GM18511 (cell line): ENCODE measurements at regions not wholly inside any gene's neighbourhood (a gene's known extent, or its start where the extent isn't known, plus 50 kb on each side); places are given as distances from the start of the nearest gene placed in this dataset.

Experiments used
- ATAC-seq: cut with Tn5 transposase; IDR thresholded peaks from one replicate; pipeline ENCODE4 v1.9.1; 2021; ENCODE audit warnings: mild to moderate bottlenecking, moderate library complexity; ENCODE audit not compliant: unreplicated experiment

DNA sequence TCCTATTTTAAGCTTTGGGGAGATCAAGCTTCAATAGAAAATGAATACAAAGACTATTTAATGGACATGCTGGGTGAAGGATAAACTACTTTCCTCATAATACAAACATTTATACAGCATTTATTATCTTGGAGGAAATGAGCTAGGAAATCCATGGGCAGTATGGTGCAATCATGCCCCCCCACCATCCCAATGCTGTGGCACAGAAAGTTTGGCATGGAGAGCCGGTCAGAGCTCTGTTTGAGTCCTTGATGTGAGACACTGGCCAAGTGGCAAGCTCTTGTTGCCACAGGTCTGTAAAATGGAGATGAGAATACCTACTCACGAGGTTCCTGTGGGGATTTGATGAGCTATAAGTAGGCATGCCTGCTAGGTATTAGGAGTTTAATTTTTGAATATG lies 120.6 kb downstream of the MAB21L3 start:
- no peak for ATAC-seq

DNA sequence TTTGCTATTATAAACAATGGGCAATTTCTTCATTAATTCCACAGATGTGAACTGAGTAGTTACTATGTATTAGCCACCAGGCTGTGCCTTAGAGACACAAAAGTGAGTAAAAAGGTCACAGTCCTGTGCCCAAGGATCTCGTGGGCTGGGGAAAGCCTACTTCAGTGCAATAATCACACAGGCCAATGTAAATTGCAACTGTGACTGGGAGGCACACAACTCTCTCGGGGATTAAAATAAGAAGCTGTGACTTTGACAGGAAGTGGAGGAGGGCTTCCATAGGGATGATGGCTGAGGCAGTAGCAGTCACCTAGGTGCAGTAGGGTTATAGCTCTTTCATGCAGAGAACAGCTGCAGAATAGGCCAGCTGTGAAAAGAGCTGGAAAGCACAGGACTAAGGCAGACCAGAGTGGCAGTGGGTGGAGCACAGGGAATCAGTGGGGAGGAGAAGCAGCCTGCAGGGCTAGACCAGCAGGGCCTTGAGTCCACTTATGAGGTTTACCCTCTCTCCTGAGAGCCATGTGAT lies 121.9 kb downstream of the MAB21L3 start:
- ATAC-seq = peak; percentile 80

DNA sequence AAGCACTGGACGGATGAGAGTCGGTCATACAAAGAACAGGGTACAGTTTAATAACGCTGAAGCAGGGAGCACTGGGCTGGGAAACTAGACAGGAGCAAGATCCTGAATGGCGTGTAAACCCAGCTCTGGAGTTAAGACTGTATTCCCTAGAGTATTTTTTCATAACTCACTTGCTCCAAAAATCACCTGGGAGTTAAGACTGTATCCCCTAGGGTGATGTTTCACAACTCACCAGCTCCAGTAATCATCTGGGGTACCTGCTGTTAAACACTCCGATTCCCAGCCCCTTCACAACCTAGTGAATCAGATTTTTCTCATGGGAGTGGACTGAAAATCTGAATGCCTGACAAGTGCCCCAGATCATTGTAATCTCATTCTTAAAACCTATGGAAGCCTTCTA lies 123.2 kb downstream of the MAB21L3 start:
- ATAC-seq = no peak

DNA sequence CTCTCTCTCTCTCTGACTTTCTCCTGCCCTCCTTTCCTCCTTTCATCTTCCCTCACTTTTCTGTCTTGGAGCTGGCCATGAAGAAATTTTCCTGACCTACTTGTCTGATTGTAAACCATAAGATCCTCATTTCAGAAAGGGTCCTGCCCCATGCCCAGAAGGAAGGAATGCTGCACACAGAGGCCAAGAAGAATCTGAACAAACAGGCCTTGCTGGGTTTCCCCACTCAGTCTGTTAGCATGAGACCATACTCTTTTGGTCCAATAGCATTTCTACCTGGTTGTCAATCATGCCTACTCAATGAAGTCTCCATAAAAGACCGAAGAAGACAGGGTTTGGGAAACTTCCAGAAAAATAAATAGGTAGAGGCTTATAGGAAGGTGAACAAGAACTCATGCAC lies 128.7 kb downstream of the MAB21L3 start:
- no peak for ATAC-seq

DNA sequence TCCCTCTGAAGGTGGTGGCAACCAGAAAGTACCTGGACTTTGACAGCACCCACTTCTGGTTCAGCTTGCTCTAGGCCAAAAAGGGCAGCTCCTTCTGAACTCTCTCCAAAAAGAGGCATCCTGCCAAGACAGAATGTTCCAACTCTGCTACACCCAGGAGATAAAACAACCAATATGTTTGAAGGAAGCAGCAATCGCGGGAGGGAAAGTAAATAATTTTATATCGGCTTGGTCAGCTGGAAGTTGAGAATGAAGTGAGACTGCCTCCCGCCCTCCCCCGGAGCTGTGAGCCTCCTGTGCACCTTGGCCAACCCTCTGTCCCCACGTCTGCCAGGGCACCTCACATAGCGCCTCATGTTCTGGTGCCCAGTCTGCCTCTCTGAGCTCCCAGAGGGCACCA lies 130.3 kb upstream of the ATP1A1 start:
- ATAC-seq = no peak

DNA sequence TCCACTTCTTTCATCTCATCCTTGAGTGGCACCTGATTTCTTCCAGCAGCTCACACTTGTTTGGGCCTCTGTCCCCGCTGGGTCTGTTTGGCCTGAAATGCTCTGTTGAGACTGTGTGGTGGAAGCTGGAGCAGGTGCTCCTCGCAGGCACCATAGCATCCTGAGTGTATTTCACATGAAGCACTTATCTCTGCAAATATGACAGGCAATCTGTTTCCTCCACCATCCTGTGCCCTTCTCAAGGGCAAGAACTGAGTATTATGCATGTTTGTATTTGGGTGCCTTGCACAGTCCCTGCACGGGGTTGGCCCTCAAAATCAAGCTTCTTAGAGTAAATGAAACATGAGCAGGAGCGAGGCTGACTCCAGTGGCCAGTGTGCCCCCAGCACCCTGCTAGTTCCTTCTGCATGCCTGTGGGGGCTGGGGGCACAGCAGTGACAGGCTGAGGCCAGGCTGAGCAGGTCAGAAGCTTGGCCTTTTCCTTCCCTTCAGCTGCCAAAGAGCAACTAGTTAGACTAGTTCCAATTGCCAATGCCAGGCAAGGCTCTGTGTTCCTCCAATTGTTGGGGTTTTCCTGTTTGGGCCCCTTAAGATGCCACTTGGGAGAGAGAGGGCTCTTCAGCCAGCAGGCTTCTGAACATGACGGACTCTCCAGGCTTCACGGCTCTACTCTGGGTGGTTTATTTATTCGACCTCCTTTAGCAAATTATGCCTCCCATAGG lies 129.6 kb upstream of the ATP1A1 start:
- ATAC-seq = no peak

DNA sequence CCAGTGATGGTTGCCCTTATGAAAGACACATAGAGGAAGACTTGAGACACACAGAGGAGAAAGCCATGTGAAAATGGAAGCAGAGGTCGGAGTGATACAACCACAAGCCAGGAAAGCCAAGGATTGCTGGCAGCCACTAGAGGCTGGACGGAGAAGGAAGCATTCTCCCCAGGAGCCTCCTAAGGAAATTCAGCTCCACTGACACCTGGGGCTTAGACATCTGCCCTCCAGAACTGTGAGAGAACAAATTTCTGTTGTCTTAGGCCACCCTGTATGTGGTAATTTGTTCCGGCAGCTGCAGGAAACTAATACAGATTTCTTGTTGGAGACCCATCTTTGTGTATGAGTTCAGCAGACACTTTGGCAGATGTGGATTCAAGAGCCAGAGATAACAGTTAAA lies 126.9 kb upstream of the ATP1A1 start:
- no peak for ATAC-seq

DNA sequence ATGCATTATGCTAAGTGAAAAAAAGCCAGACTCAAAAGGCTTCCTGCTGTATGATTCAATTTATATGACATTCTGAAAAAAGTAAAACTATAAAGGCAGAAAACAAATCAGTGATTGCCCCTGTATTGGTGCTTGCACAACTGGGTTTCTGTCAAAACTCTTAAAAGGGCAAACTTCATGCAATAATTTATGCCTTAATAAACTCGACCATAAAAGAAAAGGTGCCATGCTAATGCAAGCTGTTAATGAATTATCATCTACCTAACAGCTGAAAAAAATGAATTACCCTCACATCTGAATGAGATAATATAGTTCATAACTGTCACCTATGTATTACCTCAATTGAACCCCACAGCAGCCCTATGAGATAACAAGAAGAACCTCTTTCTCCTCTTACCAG lies 120.8 kb upstream of the ATP1A1 start:
- no peak for ATAC-seq

DNA sequence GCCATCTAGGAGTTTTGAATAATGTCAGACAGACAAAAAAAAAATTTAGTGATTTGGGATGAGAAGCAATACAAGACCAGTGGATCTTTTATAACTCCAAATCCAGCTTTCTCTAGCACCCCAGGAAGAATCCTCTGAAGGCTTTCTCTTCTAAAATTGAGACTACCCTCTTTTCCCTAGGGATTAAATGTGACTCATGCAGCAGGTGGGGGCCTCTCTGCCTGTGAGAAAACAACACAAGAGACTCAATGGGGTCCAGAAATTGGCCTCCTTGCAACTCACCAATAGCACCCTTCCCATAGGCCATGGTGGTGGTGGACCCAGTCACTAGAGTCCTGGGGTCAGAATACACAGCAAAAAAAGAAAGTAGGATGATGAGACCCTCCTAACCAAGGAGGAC lies 120.3 kb upstream of the ATP1A1 start:
- ATAC-seq = no peak

DNA sequence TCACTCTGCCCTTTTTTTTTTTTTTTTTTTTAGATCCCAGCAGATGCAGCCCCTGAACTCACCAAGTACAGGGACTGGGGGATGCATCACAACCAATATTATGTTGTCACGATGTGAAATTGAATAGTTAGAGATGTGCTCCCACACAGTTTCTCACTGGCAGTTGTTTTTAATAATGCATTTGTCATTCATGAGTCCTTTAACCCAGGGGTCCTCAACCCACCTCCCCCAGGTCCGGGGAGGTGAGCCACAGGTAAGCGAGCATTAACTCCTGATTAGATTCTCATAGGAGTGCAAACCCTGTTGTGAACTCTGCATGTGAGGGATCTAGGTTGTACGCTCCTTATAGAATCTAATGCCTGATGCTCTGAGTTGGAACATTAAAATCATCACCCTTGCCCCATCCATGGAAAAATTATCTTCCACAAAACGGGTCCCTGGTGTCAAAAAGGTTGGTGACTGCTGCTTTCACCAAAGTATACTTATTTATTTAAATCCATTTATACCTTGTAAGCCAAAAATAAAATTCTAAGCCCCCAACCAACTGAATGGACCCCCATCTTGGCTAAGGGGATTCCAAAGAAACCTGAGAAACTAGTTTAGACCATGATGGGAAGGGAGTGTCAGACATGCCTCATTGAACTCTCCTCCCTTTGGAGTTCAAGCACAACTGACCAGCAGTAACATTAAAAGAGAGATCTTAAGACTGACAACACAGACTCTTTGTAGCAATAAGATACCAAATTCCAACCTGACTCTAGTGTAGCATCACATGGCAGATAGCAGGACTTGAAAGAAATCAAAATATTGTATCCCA lies 119.3 kb upstream of the ATP1A1 start:
- no peak for ATAC-seq

DNA sequence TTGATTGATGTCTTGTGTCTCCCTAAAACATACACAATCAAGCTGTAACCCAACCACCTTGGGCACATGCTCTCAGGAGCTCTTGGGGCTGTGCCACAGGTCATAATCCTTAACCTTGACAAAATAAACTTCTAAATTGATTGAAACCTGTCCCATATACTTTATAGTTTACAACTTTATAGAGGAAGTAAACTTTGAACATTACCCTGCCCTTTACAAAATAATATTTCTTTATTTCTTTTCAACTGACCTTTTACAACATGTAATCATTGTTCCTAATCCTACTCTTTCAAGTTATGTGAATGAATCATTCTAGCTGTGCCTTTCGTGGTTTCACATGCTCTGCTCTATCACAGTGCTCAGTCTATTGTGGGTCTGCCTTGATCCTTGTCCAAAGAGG lies 118.3 kb upstream of the ATP1A1 start:
- no peak for ATAC-seq

DNA sequence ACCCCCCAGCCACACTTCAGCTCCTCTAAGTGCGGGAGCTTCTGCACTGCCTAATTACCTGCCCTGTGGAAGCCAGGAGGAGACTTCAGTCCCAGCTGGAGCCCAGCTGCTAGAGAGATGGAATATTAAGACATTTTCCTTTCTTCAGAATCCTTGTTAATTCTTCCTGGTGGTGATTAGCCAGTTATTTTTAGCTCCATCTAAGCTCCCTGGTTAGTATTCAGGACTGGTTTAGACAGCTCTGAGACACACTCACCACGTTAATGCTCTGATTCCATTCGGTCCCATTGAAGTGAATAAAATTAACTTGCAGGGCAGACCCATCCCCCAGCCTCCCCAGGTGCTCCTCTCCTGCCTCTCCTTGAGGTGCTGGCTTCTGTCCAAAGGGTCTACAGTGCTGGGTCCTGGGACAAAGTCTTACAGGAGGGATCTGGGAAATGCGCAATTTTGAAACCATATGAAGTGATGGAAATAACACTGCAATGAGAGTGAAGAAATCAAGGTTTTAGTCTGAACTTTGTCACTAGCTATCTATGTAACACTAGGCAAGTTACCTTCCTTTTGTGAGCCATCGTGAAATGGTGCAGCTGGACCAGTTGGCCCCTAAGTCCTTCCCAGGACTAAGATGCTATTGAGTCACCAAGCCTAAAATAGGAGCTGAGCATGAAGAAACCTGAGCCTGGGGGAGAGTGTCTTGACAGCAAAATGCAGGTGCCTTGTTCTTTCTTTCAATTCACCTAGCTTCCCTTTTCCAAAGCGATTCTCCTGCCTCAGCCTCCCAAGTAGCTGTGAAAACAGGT lies 117.4 kb upstream of the ATP1A1 start:
- no peak for ATAC-seq

DNA sequence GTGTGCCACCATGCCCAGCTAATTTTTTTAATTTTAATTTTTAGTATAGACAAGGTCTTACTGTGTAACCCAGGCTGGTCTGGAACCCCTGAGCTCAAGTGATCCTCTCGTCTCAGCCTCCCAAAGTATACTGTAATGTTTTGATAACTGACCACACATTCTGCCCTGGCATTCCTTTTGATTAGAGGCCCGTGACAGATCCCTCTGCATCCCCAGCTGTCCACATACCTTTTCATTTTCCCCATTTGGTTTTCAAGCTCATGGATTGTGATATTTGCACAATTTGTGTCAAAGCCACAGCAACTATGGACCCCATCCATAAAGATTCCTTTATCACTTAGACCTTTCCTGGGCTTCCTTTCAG lies 116.8 kb upstream of the ATP1A1 start:
- ATAC-seq = no peak

DNA sequence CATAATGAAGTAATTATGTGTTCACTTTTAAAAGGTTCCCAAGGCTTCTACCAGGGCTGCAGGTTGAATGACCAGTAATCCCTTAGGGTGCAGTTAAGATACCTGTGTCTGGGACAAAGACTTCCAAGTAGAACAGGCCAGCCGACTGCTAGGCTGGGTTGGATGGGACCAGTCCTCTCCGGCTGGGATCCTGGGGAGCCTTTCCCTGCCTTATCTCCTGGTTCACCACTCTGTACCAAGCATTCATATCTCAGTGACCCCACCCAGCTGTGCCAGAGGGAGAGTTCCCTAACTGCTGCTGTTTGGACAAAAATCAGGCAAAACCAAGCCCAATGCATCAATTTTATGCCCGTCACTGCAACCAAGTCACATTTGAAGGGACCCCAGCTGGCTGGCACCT lies 116.2 kb upstream of the ATP1A1 start:
- no peak for ATAC-seq

DNA sequence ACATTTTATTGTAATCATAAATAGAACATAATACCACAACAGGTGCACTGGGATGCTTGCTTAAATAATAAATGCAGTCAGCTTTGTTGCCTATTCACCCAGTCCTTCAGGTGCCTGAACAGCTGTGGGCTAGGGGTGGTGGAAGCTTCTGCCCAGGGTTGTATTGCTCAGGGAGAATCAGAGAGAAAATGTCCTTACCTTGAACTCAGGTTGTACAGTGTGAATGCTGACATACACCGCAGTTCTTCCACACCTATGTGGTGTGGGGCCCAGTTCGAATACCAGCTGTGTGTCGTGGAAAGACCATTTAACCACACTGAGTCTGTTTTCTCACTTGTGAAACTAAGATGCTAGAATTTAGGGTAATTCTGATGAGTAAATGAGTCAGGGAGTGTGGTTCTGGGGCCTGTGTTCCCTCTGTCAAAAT lies 115.7 kb upstream of the ATP1A1 start:
- peak; percentile 82 for ATAC-seq

DNA sequence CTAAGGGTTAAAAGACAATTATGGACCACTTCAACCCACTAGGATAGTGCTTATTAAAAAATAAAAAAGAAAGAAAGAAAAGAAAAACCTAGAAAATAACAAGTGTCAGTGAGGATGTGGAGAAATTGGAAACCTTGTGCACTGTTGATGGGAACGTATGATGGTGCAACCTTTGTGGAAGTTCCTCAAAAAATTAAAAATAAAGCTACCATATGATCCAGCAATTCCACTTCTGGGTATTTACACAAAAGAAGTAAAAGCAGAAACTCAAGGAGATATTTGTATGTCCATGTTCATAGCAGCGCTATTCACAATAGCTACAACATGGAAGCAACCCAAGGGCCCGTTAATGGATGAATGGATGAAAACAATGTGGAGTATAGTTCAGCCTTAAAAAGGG lies 115.2 kb upstream of the ATP1A1 start:
- no peak for ATAC-seq

DNA sequence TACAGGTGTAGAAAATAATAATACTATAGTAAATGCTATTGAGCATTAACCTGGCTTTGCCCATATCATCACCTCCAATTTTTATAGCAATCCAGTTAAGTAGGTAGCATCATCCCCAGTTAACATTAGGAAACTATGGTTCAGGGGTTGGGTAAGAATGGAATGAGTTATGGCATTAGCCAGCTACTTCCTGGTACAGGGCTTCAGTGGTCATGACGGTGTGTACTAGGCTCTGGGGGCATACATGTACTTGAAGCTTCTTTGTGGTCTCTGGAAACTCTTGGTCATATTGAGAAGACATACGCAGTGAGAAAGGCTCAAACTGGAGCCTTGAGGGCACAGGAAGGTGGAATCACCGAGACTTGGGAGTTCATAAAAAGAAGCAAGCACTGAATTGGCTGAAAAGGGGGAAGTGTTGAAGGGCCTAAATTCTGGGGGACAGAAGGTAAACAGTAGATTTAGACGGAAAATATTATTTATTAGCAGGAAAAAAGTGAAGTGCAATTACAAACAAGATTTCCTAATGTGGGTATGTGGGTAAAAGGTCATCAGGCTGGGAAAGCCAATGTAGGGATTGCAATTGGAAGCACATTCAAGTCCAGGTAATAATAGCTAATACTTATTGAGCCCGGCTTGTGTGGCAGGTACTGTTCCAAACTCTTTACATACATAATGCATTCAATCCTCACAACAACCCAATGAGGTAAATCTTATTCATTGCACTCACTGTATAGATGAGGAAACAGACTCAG lies 114.2 kb upstream of the ATP1A1 start:
- no peak for ATAC-seq

DNA sequence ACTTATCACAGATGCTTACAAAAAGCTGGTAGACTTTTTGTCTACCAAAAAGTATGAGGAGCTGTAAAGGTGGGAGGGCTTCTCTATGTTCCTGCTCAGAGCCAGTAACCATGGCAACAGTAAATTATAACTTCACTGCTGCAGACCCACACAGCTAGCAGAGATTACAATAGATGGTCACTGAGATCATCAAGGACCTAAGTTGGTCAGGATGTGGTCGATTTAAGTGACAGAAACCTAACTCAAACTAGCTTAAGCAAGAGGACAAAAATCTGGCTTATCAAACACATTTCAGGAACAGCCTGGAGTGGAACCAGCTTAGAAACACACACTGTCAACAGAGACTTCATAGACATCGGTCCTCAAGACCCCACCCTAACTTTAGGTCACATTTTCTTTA lies 113.4 kb upstream of the ATP1A1 start:
- ATAC-seq = no peak

DNA sequence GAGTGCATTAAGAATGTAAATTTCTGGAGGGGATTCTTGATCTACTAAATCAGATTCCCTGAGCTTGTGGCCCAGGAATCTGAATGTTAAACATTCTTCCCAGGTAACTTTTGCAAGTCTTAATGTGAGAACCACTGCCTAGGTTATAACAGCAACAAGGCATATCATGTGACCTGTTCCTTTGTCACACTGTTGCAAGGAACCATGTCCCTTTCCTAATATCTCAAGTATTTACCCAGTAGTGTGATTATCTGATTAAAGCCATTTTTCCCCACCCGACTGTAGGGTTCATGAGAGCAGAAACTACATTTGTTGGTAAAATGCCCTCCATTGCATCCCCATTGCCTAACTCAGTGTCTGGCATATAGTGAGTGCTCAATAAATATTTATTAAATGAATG lies 112.9 kb upstream of the ATP1A1 start:
- ATAC-seq = no peak

DNA sequence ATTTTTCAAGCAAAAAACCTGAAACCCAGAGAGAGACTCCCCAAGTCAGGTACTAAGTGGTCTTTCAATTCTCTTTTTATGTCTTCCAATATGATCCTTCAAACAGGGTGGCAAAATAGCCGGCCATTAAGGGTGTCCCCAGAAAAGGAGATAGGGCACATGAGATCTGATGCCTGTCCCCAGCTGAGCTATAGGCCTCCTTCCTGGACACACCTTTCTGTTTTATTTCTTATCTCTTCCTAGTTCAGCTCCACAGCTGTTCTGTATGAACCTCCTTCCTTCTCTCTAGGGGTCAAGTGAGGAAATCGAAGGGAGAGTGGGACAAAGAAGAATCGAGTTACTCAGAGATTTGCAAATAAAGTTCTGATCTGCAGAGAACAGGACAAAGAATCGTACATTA lies 112.4 kb upstream of the ATP1A1 start:
- no peak for ATAC-seq

DNA sequence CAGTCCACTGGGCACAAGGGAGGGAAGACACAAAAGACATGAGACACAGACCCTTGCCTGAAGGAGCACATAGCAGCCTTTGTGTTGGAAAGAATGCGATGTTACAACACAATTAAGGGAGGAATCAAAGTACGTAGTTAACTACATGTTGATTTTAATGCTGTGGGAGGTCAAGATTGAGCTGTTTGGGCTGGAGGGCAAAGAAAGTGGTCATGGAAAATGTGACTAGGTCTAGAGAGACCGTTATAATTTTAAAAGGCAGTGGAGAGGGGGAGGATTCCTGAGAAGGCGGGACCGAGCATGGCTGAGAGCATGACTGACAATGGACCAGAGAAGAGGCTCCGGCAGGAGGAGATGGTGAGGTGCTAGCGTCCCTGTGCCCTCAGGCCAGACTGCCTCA lies 111.8 kb upstream of the ATP1A1 start:
- no peak for ATAC-seq
